Astrocyte of the hippocampus (primary cell): ENCODE measurements at regions not wholly inside any gene's neighbourhood (a gene's known extent, or its start where the extent isn't known, plus 50 kb on each side); places are given as distances from the start of the nearest gene placed in this dataset.
"Not testable (repeated sequence)": the region's sequence is repeated elsewhere in the genome, so short reads cannot be mapped to it uniquely, and the experiment has no call there.

Source experiments
- DNase-seq: peaks from one replicate; pipeline ENCODE4 v3.0.0; 2011; ENCODE audit warnings: low read depth, low spot score

GRCh38 chr6:84581494-84582259 lies 182.7 kb downstream of the TBX18 start:
- peak; percentile 57 for DNase-seq

GRCh38 chr6:84579404-84579803 lies 185.0 kb downstream of the TBX18 start:
- no peak for DNase-seq

- DNase-seq, result no peak
Measured at GRCh38 chr6:84576029-84576428, 188.4 kb downstream of the TBX18 start.

- DNase-seq, result peak; percentile 67
Measured at GRCh38 chr6:84575264-84575663, 189.1 kb downstream of the TBX18 start.

DNA sequence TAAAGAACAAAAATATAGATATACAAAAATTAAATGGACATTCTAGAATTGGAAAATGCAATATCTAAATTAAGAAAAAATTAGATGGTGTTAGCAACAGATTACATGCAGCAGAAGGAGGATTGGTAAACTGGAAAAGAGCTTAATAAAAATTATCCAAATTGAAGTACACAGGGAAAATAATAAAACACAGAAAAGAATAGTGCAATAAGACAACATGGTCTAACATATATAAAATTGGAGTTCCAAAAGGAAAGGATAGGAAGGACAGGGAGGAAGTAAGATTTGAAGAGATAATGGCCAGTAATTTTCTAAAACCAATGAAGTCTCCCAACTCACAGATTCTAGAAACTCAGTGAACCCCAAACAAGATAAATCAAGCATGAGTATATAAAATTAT lies 194.5 kb downstream of the TBX18 start:
- DNase-seq, result no peak

GRCh38 chr6:84568971-84569370 lies 195.4 kb downstream of the TBX18 start:
- DNase-seq, result peak; percentile 42

- DNase-seq, result not testable (repeated sequence)
Measured at GRCh38 chr6:84565718-84566117, 198.7 kb downstream of the TBX18 start.

DNA sequence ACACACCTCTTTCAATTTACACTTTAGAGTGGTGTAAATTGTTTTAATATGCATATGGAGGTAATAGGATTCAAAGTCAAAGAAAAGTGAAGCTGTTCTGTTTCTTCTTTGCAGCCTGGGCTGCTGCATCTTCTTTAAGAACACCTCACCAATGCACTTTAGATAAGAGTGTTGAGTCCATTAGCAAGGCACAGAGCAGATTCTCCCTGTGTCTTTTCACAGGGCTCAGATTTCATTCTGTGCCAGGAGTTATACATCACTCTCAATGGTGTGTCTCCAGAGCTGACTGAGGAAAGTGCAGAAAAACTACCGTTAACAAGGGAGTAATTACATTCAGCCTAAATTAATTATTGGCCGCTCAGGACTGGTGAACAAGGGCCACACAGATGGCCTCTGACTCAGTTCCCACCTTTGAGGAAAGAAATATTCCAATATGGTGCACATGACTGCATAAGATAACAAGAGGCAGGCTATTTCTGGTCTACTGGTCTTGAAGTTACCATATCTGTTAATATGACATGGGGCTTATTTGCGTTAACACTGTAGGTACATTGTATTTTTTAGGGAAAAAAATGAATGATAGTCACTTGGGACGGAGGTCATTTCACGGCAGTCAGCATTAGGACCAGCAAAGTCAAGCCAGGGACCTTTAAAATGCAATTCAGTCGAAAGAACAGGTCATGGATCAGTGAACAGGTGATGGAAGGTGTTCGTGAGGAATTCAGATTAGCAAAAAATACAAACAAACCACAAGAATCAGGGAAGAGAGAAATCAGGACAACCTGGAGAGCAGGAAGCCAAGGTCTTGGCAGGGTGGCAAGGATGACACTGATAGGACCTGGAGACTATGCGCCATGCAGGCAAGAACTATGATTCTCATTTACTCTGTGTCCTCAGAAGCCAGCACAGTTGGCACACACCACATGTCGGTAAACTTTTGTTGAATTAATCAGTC lies 203.7 kb downstream of the TBX18 start:
- no peak for DNase-seq

- peak; percentile 34 for DNase-seq
Measured at GRCh38 chr6:84556541-84557335, 207.7 kb downstream of the TBX18 start.

DNA sequence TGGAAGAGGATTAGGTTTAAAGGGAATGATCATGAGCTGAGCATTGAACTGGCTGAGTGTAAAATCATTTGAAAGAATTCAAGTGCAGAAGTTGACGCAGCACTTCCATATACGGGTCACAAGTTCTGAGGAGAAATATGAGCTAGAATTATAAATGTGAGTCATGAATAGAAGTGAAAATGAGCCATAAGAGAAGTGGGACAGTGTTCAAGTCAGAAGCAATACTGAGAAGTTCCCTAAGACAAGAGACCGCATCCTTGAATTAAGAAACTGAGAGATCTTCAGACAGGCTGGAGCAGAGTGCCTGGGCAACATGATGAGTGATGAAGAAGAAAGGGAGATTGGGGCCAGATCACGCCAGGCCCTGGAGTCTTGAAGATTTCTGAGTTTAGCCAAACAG lies 209.7 kb downstream of the TBX18 start:
- DNase-seq, result no peak

DNA sequence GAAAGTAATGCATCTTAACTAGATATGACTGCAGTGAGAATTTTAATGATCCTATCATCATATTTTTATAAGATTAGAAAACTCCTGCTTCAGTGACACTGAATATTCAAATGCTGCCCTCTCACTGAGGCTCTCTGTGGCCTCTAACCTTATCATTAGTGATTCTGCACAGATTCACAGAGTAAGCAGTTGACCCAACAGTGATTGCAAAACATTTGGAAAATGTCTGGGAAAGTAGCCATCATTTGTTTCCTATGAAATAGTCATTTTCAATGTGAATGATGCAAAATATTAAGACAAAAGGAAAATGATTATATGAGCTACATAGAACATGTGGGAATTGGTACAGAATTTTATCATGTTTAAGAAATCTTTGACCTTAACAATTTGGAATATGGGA lies 210.3 kb downstream of the TBX18 start:
- DNase-seq, result no peak

DNA sequence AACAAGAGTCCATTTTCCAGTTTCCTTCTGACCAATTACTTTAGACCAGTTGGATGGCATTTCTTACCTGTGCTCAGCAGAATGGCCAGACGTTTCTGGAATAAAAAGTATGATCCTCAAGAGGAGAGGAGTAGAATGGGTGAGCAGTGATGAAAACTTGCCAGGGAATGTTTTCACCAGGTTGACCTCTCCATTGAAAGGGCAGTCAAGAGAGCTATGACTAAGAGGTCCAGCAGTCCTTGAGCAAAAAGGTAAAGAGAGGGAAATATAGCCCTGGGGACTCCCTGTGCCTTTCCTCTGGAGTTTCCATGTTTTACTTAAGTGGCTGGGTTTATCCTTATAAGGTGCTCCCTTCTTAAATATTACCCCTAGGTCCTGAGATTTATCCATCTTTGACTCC lies 210.9 kb downstream of the TBX18 start:
- DNase-seq, result no peak

- DNase-seq, result no peak
Measured at GRCh38 chr6:84551797-84552196, 212.6 kb downstream of the TBX18 start.

GRCh38 chr6:84549917-84550316 lies 214.5 kb downstream of the TBX18 start:
- no peak for DNase-seq

GRCh38 chr6:84547341-84547801 lies 217.0 kb downstream of the TBX18 start:
- DNase-seq, result peak; percentile 28

- peak; percentile 82 for DNase-seq
Measured at GRCh38 chr6:84546427-84546914, 217.9 kb downstream of the TBX18 start.

GRCh38 chr6:84539122-84539856 lies 225.1 kb downstream of the TBX18 start:
- DNase-seq, result no peak

DNA sequence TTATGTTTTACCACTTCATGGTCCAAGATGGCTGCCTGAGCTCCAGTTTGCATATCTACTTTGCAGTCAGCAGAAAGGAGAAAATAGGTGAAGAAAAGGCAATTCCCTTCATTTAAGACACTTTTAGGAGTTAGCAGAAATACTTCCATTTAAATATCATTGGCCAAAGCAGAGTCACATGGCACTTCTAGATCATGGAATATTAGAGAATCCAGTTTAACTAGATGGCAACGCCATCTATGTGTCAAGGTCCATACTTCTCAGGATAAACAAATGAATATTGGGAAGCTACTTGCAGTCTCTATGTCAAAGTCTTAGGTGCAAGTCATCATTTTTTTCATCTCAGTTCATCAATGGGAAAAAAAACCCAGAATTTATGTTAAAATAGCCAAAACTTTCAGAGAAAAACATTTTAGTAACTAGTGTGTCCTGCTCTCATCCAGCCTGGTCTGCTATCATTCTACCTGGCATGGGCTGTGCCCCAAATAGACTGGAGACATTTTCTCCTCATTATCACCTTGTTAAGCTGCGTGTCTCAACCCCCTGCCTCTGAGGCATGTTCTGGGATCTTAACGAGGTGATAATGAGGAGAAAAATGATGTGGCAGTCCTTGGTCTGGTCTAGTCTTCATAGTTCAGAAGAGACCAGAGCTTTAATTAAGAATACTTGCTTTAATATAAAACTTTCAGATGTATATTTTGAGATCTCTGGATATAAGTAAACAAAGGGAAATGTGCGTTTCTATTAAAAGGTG lies 227.3 kb downstream of the TBX18 start:
- no peak for DNase-seq

DNA sequence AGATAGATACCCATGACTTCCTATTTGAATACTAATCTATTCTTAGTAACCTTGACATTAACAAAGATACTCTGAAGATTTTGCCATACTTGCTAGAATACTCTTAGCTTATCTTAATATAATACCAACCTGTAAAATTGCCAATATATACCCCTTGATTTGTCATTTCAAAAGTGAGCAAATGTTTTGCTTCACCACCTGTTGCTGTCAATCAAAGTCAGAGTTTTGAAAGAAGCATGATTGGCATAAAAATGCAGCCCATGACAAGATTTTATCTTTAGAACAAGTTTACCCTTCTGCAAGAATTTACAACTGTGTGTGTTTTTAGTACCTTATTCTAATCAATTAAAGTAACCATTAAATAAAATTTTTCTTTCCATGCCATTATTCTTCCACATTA lies 236.2 kb downstream of the TBX18 start:
- DNase-seq, result no peak

- DNase-seq, result no peak
Measured at GRCh38 chr6:84526631-84527030, 237.8 kb downstream of the TBX18 start.
